ENCODE measurements at regions not wholly inside any gene's neighbourhood (a gene's known extent, or its start where the extent isn't known, plus 50 kb on each side); places are given as distances from the start of the nearest gene placed in this dataset.

GRCh38 chr13:37241786-37242185, 136.3 kb upstream of the CSNK1A1L start:
- no peak overlapping the region for H3K4me3 ChIP-seq (ENCODE audit: insufficient read depth, low read length)
- no peak for DNase-seq (ENCODE audit: insufficient read length, low spot score, missing footprints)

GRCh38 chr13:37230346-37230745, 124.9 kb upstream of the CSNK1A1L start:
- H4K20me1 ChIP-seq (ENCODE audit: insufficient read depth, low read length), result no peaks in the 10 kb centered on the region

More at GRCh38 chr13:37241786-37242185, 136.3 kb upstream of the CSNK1A1L start:
- Histone ChIP-seq H3K36me3 (ENCODE audit: insufficient read depth, low read length) (no peaks in the 10 kb centered on the region), H2AFZ (ENCODE audit: low read length) (no peak overlapping the region), H3K4me1 (ENCODE audit: insufficient read depth, low read length) (no peaks in the 10 kb centered on the region), H3K9me3 (ENCODE audit: low read depth, low read length) (peaks cover 5% of the 10 kb centered on the region), H3K79me2 (ENCODE audit: insufficient read depth, low read length) (no peaks in the 10 kb centered on the region), H4K20me1 (ENCODE audit: insufficient read depth, low read length) (no peaks in the 10 kb centered on the region), H3K27me3 (ENCODE audit: insufficient read depth, low read length) (no peaks in the 10 kb centered on the region), H3K27ac (ENCODE audit: low read depth, low read length) (no peak overlapping the region), H3K4me2 (ENCODE audit: insufficient read depth, low read length) (no peak overlapping the region)
- no peak for TF ChIP-seq CTCF (IDR thresholded peaks at IDR 0.05; ENCODE audit: extremely low read depth, low read depth, low read length)

GRCh38 chr13:37229931-37230330, 124.5 kb upstream of the CSNK1A1L start:
- H3K79me2 ChIP-seq (ENCODE audit: insufficient read depth, low read length), result no peaks in the 10 kb centered on the region
- H3K4me1 ChIP-seq (ENCODE audit: insufficient read depth, low read length), result peaks cover 20% of the 10 kb centered on the region
- no peaks in the 10 kb centered on the region for H3K27me3 ChIP-seq (ENCODE audit: insufficient read depth, low read length)
- DNase-seq (ENCODE audit: insufficient read length, low spot score, missing footprints), result no peak
- H3K4me2 ChIP-seq (ENCODE audit: insufficient read depth, low read length), result no peak overlapping the region
- no peak overlapping the region for H3K27ac ChIP-seq (ENCODE audit: low read depth, low read length)
- H3K36me3 ChIP-seq (ENCODE audit: insufficient read depth, low read length), result no peaks in the 10 kb centered on the region
- no peak for TF ChIP-seq CTCF (IDR thresholded peaks at IDR 0.05; ENCODE audit: extremely low read depth, low read depth, low read length)
- H3K9me3 ChIP-seq (ENCODE audit: low read depth, low read length), result no peaks in the 10 kb centered on the region
- no peak overlapping the region for H3K4me3 ChIP-seq (ENCODE audit: insufficient read depth, low read length)
- no peak overlapping the region for H2AFZ ChIP-seq (ENCODE audit: low read length)
- no peaks in the 10 kb centered on the region for H4K20me1 ChIP-seq (ENCODE audit: insufficient read depth, low read length)

More at GRCh38 chr13:37230346-37230745, 124.9 kb upstream of the CSNK1A1L start:
- H2AFZ ChIP-seq (ENCODE audit: low read length), result no peak overlapping the region
- no peaks in the 10 kb centered on the region for H3K9me3 ChIP-seq (ENCODE audit: low read depth, low read length)
- no peak overlapping the region for H3K27ac ChIP-seq (ENCODE audit: low read depth, low read length)
- no peak overlapping the region for H3K4me3 ChIP-seq (ENCODE audit: insufficient read depth, low read length)
- H3K27me3 ChIP-seq (ENCODE audit: insufficient read depth, low read length), result no peaks in the 10 kb centered on the region
- no peak for TF ChIP-seq CTCF (IDR thresholded peaks at IDR 0.05; ENCODE audit: extremely low read depth, low read depth, low read length)
- DNase-seq (ENCODE audit: insufficient read length, low spot score, missing footprints), result no peak
- peaks cover 17% of the 10 kb centered on the region for H3K4me1 ChIP-seq (ENCODE audit: insufficient read depth, low read length)
- no peak overlapping the region for H3K4me2 ChIP-seq (ENCODE audit: insufficient read depth, low read length)
- H3K36me3 ChIP-seq (ENCODE audit: insufficient read depth, low read length), result no peaks in the 10 kb centered on the region
- H3K79me2 ChIP-seq (ENCODE audit: insufficient read depth, low read length), result no peaks in the 10 kb centered on the region

GRCh38 chr13:37226971-37227370, 121.5 kb upstream of the CSNK1A1L start:
- Histone ChIP-seq H4K20me1 (ENCODE audit: insufficient read depth, low read length) (no peaks in the 10 kb centered on the region), H3K4me2 (ENCODE audit: insufficient read depth, low read length) (no peak overlapping the region), H3K79me2 (ENCODE audit: insufficient read depth, low read length) (no peaks in the 10 kb centered on the region), H3K27me3 (ENCODE audit: insufficient read depth, low read length) (no peaks in the 10 kb centered on the region), H3K9me3 (ENCODE audit: low read depth, low read length) (no peaks in the 10 kb centered on the region), H3K4me1 (ENCODE audit: insufficient read depth, low read length) (peaks cover 24% of the 10 kb centered on the region), H3K4me3 (ENCODE audit: insufficient read depth, low read length) (no peak overlapping the region), H3K27ac (ENCODE audit: low read depth, low read length) (peak overlapping the region; percentile 88), H2AFZ (ENCODE audit: low read length) (peak overlapping the region; percentile 10), H3K36me3 (ENCODE audit: insufficient read depth, low read length) (no peaks in the 10 kb centered on the region)
- no peak for DNase-seq (ENCODE audit: insufficient read length, low spot score, missing footprints)
- TF ChIP-seq CTCF (IDR thresholded peaks at IDR 0.05; ENCODE audit: extremely low read depth, low read depth, low read length), result no peak

All from osteoblast (primary cell).